Left lung (tissue), 4 donors: ENCODE measurements at regions not wholly inside any gene's neighbourhood (a gene's known extent, or its start where the extent isn't known, plus 50 kb on each side); places are given as distances from the start of the nearest gene placed in this dataset.

ENCODE experiments used
- ATAC-seq: fragments of 200-7000 bp; cut with Tn5 transposase; one replicate; pipeline ENCODE4 v1.9.1; 2020; ENCODE audit warnings: moderate library complexity
- DNase-seq, 4 donors: peaks; one replicate each; pipeline ENCODE4 v3.0.0-alpha.2; 2013 to 2020
- H3K27ac ChIP-seq, 2 donors: fragments of 200-600 bp; sonication (generic) in 1 of 2; one replicate each; pipeline versions ENCODE4 v1.5.0 to v1.8.0; 2020 to 2021
- H3K27me3 ChIP-seq, 2 donors: fragments of 200-600 bp; sonication (generic) in 1 of 2; one replicate each; pipeline versions ENCODE4 v1.5.0 to v1.8.0; 2020 to 2021
- H3K36me3 ChIP-seq, 2 donors: fragments of 200-600 bp; sonication (generic) in 1 of 2; one replicate each; pipeline versions ENCODE4 v1.5.0 to v1.8.0; 2020 to 2021
- H3K4me1 ChIP-seq, 2 donors: fragments of 200-600 bp; one replicate each; pipeline ENCODE4 v1.8.0; 2021
- H3K4me3 ChIP-seq, 2 donors: fragments of 200-600 bp; sonication (generic) in 1 of 2; one replicate each; pipeline versions ENCODE4 v1.5.0 to v1.8.0; 2020 to 2021; ENCODE audit warnings: mild to moderate bottlenecking in 1 of 2
- H3K9me3 ChIP-seq, 2 donors: fragments of 200-600 bp; sonication (generic) in 1 of 2; one replicate each; pipeline versions ENCODE4 v1.5.0 to v1.8.0; 2020 to 2021
- CTCF ChIP-seq, 2 donors: fragments of 200-600 bp; sonication (generic) in 1 of 2; IDR thresholded peaks; one replicate each; pipeline versions ENCODE4 v1.5.0 to v1.8.0; 2021; ENCODE audit warnings: antibody characterized with exemption in 2 of 2
- intact Hi-C, 2 donors: fragments of 100-400 bp; cut with DNase I; formaldehyde crosslinking; loops; one replicate each; pipeline versions ENCODE4 v1.11.2 to v1.14.2; 2022
- donor health status: DM: no; HTN: yes; CAD: no.
- donor health status: DM: no; HTN: no; CAD: no.

GRCh38 chr4:96974295-96974694 lies 1134.4 kb downstream of the PDHA2 start:
- intact Hi-C loops = no loop called here
- H3K4me1 ChIP-seq = no peaks in the 10 kb centered on the region
- TF ChIP-seq CTCF (IDR thresholded peaks at IDR 0.05) = no peak
- DNase-seq (no peak), ATAC-seq (no peak)
- H3K27ac ChIP-seq = no peak overlapping the region
- peaks cover 0 to 2% of the 10 kb centered on the region in 2 donors for H3K9me3 ChIP-seq
- H3K4me3 ChIP-seq = no peak overlapping the region
- no peaks in the 10 kb centered on the region for H3K27me3 ChIP-seq
- H3K36me3 ChIP-seq = no peaks in the 10 kb centered on the region

- no peak overlapping the region for H3K4me3 ChIP-seq
- H3K27ac ChIP-seq = no peak overlapping the region
- no peaks in the 10 kb centered on the region for H3K36me3 ChIP-seq
- peaks cover 0 to 9% of the 10 kb centered on the region in 2 donors for H3K9me3 ChIP-seq
- intact Hi-C loops = no loop called here
- ATAC-seq (peak; percentile 78), DNase-seq (peak in 1 of 4 donors; percentile 1)
- no peaks in the 10 kb centered on the region for H3K27me3 ChIP-seq
- no peak for TF ChIP-seq CTCF (IDR thresholded peaks at IDR 0.05)
- H3K4me1 ChIP-seq = no peaks in the 10 kb centered on the region
Observed at GRCh38 chr4:96983830-96984229, 1143.9 kb downstream of the PDHA2 start.

- ATAC-seq = no peak
Observed at GRCh38 chr4:96986816-96987215, 1146.9 kb downstream of the PDHA2 start.

GRCh38 chr4:96991083-96991482 lies 1151.2 kb downstream of the PDHA2 start:
- Histone ChIP-seq H3K9me3 (peaks cover 0 to 11% of the 10 kb centered on the region in 2 donors), H3K4me3 (no peak overlapping the region), H3K27ac (no peak overlapping the region), H3K36me3 (no peaks in the 10 kb centered on the region), H3K4me1 (no peaks in the 10 kb centered on the region), H3K27me3 (no peaks in the 10 kb centered on the region)
- DNase-seq (no peak), ATAC-seq (peak; percentile 68)
- intact Hi-C loops = no loop called here
- no peak for TF ChIP-seq CTCF (IDR thresholded peaks at IDR 0.05)

More at GRCh38 chr4:96986816-96987215, 1146.9 kb downstream of the PDHA2 start:
- Histone ChIP-seq H3K4me3 (no peak overlapping the region), H3K36me3 (no peaks in the 10 kb centered on the region), H3K27me3 (no peaks in the 10 kb centered on the region), H3K9me3 (peaks cover 0 to 11% of the 10 kb centered on the region in 2 donors), H3K4me1 (no peaks in the 10 kb centered on the region), H3K27ac (no peak overlapping the region)
- intact Hi-C loops = no loop called here
- TF ChIP-seq CTCF (IDR thresholded peaks at IDR 0.05) = no peak
- DNase-seq = no peak

- Histone ChIP-seq H3K4me1 (no peaks in the 10 kb centered on the region), H3K9me3 (peaks cover 0 to 11% of the 10 kb centered on the region in 2 donors), H3K4me3 (no peak overlapping the region), H3K36me3 (no peaks in the 10 kb centered on the region), H3K27ac (no peak overlapping the region), H3K27me3 (no peaks in the 10 kb centered on the region)
- TF ChIP-seq CTCF (IDR thresholded peaks at IDR 0.05) = no peak
- ATAC-seq (no peak), DNase-seq (no peak)
- intact Hi-C loops = no loop called here
Observed at GRCh38 chr4:96992443-96992842, 1150.8 kb downstream of the STPG2 start.
